GM12892 (cell line): ENCODE measurements at regions not wholly inside any gene's neighbourhood (a gene's known extent, or its start where the extent isn't known, plus 50 kb on each side); places are given as distances from the start of the nearest gene placed in this dataset.
"Not testable (repeated sequence)": the region's sequence is repeated elsewhere in the genome, so short reads cannot be mapped to it uniquely, and the experiment has no call there.

Source experiments
- DNase-seq: peaks from one replicate; pipeline ENCODE4 v3.0.0; 2011; ENCODE audit not compliant: insufficient read length
- FAIRE-seq: peaks from 2 replicates; lab custom pipeline; 2011; peaks lifted over from hg19 to GRCh38; lab: Jason Lieb, UNC
- POLR2A ChIP-seq: IDR thresholded peaks from 2 replicates; pipeline ENCODE4 v1.6.1; 2011; ENCODE audit warnings: low read depth, low read length, control low read depth
- POLR2AphosphoS5 ChIP-seq: IDR thresholded peaks from 2 replicates; pipeline ENCODE4 v1.6.1; 2011; ENCODE audit warnings: low read depth, low read length, control low read depth
- TAF1 ChIP-seq: IDR thresholded peaks from 2 replicates; pipeline ENCODE4 v1.6.1; 2011; ENCODE audit warnings: low read depth, mild to moderate bottlenecking, control low read depth, low read length, borderline replicate concordance

GRCh38 chr13:79631051-79631659 lies 150.2 kb downstream of the NDFIP2 start:
- no peak for DNase-seq
- no peak for FAIRE-seq
- TF ChIP-seq POLR2AphosphoS5 (no peak), TAF1 (no peak), POLR2A (no peak)

- FAIRE-seq (no peak), DNase-seq (no peak)
- TF ChIP-seq POLR2A, result no peak
- no peak for TF ChIP-seq POLR2AphosphoS5
- no peak for TF ChIP-seq TAF1
These were observed 147.5 kb downstream of the NDFIP2 start for GRCh38 chr13:79628463-79628862.

GRCh38 chr13:79626924-79627323 lies 146.0 kb downstream of the NDFIP2 start:
- FAIRE-seq (no peak), DNase-seq (no peak)
- TF ChIP-seq POLR2AphosphoS5 (no peak), TAF1 (no peak), POLR2A (no peak)

GRCh38 chr13:79625517-79625916 lies 144.6 kb downstream of the NDFIP2 start:
- FAIRE-seq, result no peak

GRCh38 chr13:79621902-79622301 lies 140.9 kb downstream of the NDFIP2 start:
- no peak for FAIRE-seq
- TF ChIP-seq TAF1 (no peak), POLR2A (no peak), POLR2AphosphoS5 (no peak)
- DNase-seq, result no peak

More at GRCh38 chr13:79625517-79625916, 144.6 kb downstream of the NDFIP2 start:
- no peak for DNase-seq
- no peak for TF ChIP-seq TAF1
- TF ChIP-seq POLR2AphosphoS5, result no peak
- no peak for TF ChIP-seq POLR2A

- FAIRE-seq (no peak), DNase-seq (no peak)
- TF ChIP-seq POLR2A (no peak), POLR2AphosphoS5 (no peak), TAF1 (no peak)
These were observed 140.5 kb downstream of the NDFIP2 start for GRCh38 chr13:79621449-79621848.

GRCh38 chr13:79614250-79614918 lies 133.4 kb downstream of the NDFIP2 start:
- TF ChIP-seq POLR2AphosphoS5 (no peak), TAF1 (no peak), POLR2A (no peak)
- no peak for FAIRE-seq
- no peak for DNase-seq

- no peak for TF ChIP-seq TAF1
- TF ChIP-seq POLR2A, result no peak
- no peak for TF ChIP-seq POLR2AphosphoS5
- FAIRE-seq (no peak), DNase-seq (no peak)
These were observed 131.6 kb downstream of the NDFIP2 start for GRCh38 chr13:79612604-79613003.

GRCh38 chr13:79607895-79608294 lies 126.9 kb downstream of the NDFIP2 start:
- DNase-seq, FAIRE-seq: not testable (repeated sequence)
